AG09319 (cell line): ENCODE measurements at regions not wholly inside any gene's neighbourhood (a gene's known extent, or its start where the extent isn't known, plus 50 kb on each side); places are given as distances from the start of the nearest gene placed in this dataset.

Experiments used
- DNase-seq: peaks from one replicate; pipeline ENCODE4 v3.0.0-alpha.2; 2010; ENCODE audit warnings: low read depth; ENCODE audit errors: extremely low read depth
- CTCF ChIP-seq: IDR thresholded peaks from 2 replicates; pipeline ENCODE4 v1.5.1; 2011; ENCODE audit warnings: low read depth, mild to moderate bottlenecking, inconsistent platforms, low read length, moderate library complexity

DNA sequence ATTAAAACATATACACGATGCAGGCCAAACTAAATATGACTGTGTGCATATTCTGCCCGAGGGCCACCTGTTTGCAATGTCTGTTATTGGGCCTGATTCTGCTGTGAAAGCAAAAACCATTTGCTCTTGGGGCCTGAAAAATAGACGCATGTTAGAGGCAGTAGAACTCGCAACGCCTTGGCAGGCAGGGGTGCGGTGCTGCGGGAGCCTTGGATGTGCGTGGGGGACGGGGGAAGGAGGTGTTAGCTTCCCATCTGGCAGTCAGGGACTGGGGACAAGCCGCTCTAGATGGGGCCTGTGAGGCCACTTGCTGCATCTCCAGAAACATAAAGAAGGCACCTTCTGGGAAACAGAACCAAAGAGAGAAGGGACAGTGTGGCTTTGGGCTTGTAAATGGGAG is 216.3 kb downstream of the PHETA1 start:
- TF ChIP-seq CTCF: no peak
- no peak for DNase-seq

- no peak for DNase-seq
Observed at GRCh38 chr12:111150921-111151840, 217.7 kb downstream of the PHETA1 start.

DNA sequence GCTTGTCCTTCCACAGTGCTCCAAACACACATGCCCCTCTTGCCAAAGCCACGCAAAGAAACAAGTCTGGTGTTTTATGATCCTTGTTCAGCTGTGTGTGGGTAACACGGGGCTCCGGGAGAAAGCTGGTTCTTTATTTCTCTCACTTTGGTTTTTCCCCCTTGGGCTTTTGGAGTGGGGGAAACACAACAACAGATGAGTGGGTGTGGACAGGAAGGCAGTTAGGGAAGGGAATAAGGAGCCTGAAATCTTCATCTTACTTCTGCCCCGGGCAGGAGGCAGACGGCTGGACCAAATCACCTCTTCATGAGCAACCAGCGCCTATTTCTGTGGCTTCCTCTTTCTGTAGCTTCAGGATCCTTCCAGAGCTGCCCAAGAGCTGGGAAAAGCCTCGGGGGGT is 218.5 kb downstream of the PHETA1 start:
- DNase-seq: no peak
- TF ChIP-seq CTCF: no peak

More at GRCh38 chr12:111150921-111151840, 217.7 kb downstream of the PHETA1 start:
- TF ChIP-seq CTCF: no peak

- TF ChIP-seq CTCF: no peak
- DNase-seq: no peak
Observed at GRCh38 chr12:111149299-111149698, 219.6 kb downstream of the PHETA1 start.

- TF ChIP-seq CTCF: no peak
- no peak for DNase-seq
Observed at GRCh38 chr12:111148005-111148404, 220.9 kb downstream of the PHETA1 start.

DNA sequence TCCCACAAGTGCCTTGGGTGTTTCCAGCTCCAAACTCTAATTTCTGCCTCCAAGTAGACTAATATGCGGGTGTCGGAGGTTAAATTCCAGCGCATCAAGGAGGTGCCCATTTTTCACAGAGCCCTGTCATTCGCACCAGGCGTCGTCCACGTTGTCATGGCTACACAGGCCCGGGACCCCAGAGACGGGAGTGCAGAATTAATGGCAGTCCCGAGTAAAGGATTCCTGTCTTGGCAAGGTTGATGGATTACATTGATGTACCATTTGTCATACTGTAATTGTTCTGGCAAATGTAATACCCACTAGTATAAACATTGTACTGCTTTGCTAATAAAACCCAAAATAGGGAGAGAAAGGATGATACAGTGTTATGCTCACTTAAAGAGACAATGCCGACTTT is 222.9 kb upstream of the MYL2 start:
- no peak for DNase-seq
- no peak for TF ChIP-seq CTCF

- TF ChIP-seq CTCF: no peak
- no peak for DNase-seq
Observed at GRCh38 chr12:111141205-111141604, 220.8 kb upstream of the MYL2 start.
